Upper lobe of right lung (tissue), 1 donor: ENCODE measurements at regions not wholly inside any gene's neighbourhood (a gene's known extent, or its start where the extent isn't known, plus 50 kb on each side); places are given as distances from the start of the nearest gene placed in this dataset.

Experiments used
- ATAC-seq: fragments of 200-7000 bp; cut with Tn5 transposase; one replicate; pipeline ENCODE4 v1.9.1; 2020; ENCODE audit warnings: mild to moderate bottlenecking, moderate library complexity
- DNase-seq: peaks from one replicate; pipeline ENCODE4 v3.0.0-alpha.2; 2020
- H3K27ac ChIP-seq: fragments of 200-600 bp; one replicate; pipeline ENCODE4 v1.8.0; 2022
- H3K27me3 ChIP-seq: fragments of 200-600 bp; one replicate; pipeline ENCODE4 v1.8.0; 2022; ENCODE audit warnings: mild to moderate bottlenecking
- H3K36me3 ChIP-seq: fragments of 200-600 bp; one replicate; pipeline ENCODE4 v1.8.0; 2022
- H3K4me1 ChIP-seq: fragments of 200-600 bp; one replicate; pipeline ENCODE4 v1.8.0; 2022
- H3K4me3 ChIP-seq: fragments of 200-600 bp; one replicate; pipeline ENCODE4 v1.8.0; 2022; ENCODE audit warnings: mild to moderate bottlenecking
- H3K9me3 ChIP-seq: fragments of 200-600 bp; one replicate; pipeline ENCODE4 v1.8.0; 2022
- intact Hi-C: fragments of 100-400 bp; cut with DNase I; formaldehyde crosslinking; loops from one replicate; pipeline ENCODE4 v1.11.0; 2022
- TF ChIP-seq, protein P1 (sequence below): fragments of 200-600 bp; IDR thresholded peaks from one replicate; pipeline ENCODE4 v1.8.0; 2022; ENCODE audit warnings: antibody characterized with exemption
- donor health status: DM: no; HTN: yes; CAD: no; lungs with severe emphysema.

DNA sequence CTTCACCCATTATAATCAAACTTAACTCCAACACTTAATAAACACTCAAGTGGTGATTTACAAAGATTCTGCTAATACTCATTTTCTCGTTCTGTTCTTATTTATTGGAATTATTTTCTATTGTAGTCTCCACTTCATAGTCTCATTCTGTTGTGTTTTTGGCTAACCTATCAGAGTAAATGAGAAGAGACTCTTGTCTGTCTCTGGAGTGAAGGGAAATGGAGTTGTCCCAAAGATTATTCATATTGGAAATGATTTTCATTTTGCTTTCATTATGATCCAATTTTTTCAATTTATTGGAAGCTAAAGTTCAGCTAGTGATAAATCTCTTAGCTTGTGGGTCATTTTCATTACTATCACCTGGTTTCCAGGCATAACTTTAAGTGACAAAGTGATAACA lies 454.9 kb upstream of the JAG1 start:
- intact Hi-C loops = no loop called here
- no peaks in the 10 kb centered on the region for H3K36me3 ChIP-seq
- H3K9me3 ChIP-seq = no peaks in the 10 kb centered on the region
- H3K4me1 ChIP-seq = no peaks in the 10 kb centered on the region
- TF ChIP-seq, protein P1, sequence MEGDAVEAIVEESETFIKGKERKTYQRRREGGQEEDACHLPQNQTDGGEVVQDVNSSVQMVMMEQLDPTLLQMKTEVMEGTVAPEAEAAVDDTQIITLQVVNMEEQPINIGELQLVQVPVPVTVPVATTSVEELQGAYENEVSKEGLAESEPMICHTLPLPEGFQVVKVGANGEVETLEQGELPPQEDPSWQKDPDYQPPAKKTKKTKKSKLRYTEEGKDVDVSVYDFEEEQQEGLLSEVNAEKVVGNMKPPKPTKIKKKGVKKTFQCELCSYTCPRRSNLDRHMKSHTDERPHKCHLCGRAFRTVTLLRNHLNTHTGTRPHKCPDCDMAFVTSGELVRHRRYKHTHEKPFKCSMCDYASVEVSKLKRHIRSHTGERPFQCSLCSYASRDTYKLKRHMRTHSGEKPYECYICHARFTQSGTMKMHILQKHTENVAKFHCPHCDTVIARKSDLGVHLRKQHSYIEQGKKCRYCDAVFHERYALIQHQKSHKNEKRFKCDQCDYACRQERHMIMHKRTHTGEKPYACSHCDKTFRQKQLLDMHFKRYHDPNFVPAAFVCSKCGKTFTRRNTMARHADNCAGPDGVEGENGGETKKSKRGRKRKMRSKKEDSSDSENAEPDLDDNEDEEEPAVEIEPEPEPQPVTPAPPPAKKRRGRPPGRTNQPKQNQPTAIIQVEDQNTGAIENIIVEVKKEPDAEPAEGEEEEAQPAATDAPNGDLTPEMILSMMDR = no peak
- H3K27ac ChIP-seq = no peak overlapping the region
- no peak overlapping the region for H3K4me3 ChIP-seq
- no peak for ATAC-seq
- DNase-seq = no peak
- H3K27me3 ChIP-seq = no peaks in the 10 kb centered on the region

DNA sequence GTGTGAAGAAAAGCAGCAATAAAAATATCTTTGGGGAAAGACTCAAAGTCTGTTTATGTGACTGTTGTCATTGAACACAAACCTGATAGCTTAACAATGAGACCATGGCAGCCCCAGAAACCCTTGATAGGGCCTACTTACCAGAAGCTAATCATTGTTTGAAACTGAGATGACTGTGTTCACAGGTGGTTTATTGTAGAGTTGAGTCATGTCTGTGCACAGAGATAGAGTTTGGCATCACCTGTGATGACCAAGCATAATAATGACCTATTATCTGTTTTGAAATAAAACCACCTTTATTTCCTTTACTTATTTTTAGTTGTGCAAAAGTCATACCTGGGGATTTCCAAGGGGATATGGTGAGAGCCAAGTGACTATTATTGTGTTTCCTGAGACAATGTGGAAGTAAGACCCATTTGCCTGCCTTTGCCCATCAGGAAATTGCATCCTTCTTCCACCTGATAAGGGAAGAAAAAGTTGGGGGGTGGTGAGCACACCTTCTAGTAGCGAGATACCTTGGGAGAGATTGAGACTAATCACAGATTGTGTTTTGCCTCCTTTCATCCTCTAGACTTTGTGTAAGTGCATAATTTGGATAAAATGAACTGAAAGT lies 456.9 kb upstream of the JAG1 start:
- H3K4me1 ChIP-seq = no peaks in the 10 kb centered on the region
- no peak overlapping the region for H3K27ac ChIP-seq
- ATAC-seq (no peak), DNase-seq (no peak)
- H3K4me3 ChIP-seq = no peak overlapping the region
- H3K36me3 ChIP-seq = no peaks in the 10 kb centered on the region
- no peaks in the 10 kb centered on the region for H3K9me3 ChIP-seq
- intact Hi-C loops = no loop called here
- H3K27me3 ChIP-seq = no peaks in the 10 kb centered on the region
- TF ChIP-seq, protein P1 = no peak

DNA sequence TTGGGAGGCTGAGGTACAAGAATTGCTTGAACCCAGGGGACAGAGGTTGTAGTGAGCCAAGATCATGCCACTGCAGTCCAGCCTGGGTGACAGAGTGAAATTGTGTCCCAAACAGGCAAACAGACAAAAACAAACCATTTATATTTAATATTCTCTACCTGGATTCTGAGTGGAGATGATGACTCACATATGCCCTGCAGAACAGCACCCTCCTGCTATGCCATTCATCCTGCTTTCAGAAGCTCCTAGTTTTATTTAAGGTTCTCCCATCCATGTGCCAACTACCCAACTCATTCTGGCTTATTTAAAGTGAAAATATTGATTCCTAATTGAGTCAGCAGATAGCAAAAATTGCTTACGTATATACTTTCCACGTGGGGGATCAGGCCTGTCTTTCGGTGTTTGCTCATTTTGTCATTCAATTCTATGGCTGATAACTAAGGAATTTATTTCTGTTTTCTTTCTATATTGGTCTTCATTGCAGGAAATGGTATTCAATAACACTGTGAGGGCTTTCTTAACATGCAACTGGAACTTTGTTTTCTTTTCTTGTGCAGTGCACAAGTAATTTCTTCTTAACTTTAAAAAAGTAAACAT lies 459.1 kb upstream of the JAG1 start:
- ATAC-seq (no peak), DNase-seq (no peak)
- H3K36me3 ChIP-seq = no peaks in the 10 kb centered on the region
- H3K27ac ChIP-seq = no peak overlapping the region
- H3K9me3 ChIP-seq = no peaks in the 10 kb centered on the region
- H3K4me3 ChIP-seq = no peak overlapping the region
- TF ChIP-seq, protein P1 = no peak
- intact Hi-C loops = no loop called here
- no peaks in the 10 kb centered on the region for H3K27me3 ChIP-seq
- H3K4me1 ChIP-seq = no peaks in the 10 kb centered on the region

DNA sequence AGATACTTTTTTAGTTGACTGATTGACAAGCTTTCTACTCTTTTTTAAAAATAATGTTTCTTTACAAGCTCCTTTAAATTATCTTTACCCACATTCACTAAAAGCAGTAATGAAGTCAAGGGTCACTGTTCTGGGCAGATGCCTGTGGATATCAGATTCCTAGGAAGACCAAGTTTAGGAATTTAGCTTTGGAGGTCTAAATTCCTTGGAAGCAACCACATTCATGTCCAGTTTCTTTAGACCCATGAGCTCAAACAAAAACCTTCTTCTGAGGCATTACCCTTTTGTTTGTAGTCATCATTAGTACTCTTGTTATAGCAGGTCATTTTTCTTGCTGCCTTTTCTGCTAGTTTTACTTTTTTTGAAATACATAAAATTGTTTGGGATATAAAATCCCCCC lies 462.9 kb upstream of the JAG1 start:
- intact Hi-C loops = no loop called here
- no peak for DNase-seq
- TF ChIP-seq, protein P1 = no peak
- ATAC-seq = no peak
- Histone ChIP-seq H3K36me3 (no peaks in the 10 kb centered on the region), H3K4me1 (no peaks in the 10 kb centered on the region), H3K27me3 (no peaks in the 10 kb centered on the region), H3K4me3 (no peak overlapping the region), H3K9me3 (no peaks in the 10 kb centered on the region), H3K27ac (no peak overlapping the region)

DNA sequence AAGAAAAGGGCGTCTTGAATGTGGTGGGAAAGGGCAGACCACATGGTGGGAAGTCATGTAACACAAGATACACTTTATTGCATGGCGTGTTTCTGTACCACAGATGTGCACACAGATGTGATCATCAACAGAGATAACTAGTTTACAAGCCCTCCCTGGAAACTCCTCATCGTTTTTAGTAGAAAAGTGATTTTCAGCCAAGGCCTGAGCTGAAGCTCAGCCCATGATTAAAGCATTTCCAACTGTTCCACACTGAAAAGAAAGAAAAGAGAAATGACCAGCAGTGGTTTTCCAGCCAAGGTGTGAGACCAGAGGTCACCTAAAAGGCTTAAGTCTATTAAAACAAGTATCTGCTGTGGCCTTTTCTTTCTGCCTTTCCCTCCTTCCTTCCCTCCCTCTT lies 463.9 kb upstream of the JAG1 start:
- H3K36me3 ChIP-seq = no peaks in the 10 kb centered on the region
- no peaks in the 10 kb centered on the region for H3K4me1 ChIP-seq
- no peak overlapping the region for H3K27ac ChIP-seq
- intact Hi-C loops = no loop called here
- no peaks in the 10 kb centered on the region for H3K9me3 ChIP-seq
- TF ChIP-seq, protein P1 = no peak
- no peaks in the 10 kb centered on the region for H3K27me3 ChIP-seq
- DNase-seq (no peak), ATAC-seq (no peak)
- no peak overlapping the region for H3K4me3 ChIP-seq

DNA sequence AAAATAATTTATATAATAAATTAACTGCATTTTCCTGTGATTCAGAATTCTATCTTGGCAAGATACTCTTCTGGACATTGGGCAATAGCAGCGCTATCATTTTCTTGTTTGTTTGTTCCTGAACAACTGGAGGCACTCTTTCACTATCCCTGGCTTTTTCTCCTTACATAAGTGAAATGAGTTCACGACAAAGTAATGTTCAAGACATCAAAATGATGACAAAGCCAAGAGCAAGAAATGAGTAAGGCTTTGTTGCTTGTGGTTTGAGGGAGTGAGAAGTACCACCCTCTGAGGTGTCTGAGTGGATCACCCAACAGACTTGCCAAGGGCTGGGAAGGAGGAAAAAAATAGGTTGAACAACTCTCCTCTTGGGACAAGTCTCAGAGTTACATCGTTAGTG lies 466.6 kb upstream of the JAG1 start:
- ATAC-seq (no peak), DNase-seq (no peak)
- H3K27me3 ChIP-seq = no peaks in the 10 kb centered on the region
- intact Hi-C loops = no loop called here
- TF ChIP-seq, protein P1 = no peak
- no peak overlapping the region for H3K27ac ChIP-seq
- no peak overlapping the region for H3K4me3 ChIP-seq
- no peaks in the 10 kb centered on the region for H3K36me3 ChIP-seq
- no peaks in the 10 kb centered on the region for H3K4me1 ChIP-seq
- no peaks in the 10 kb centered on the region for H3K9me3 ChIP-seq
